Bronchial epithelial cell (primary cell): ENCODE measurements at regions not wholly inside any gene's neighbourhood (a gene's known extent, or its start where the extent isn't known, plus 50 kb on each side); places are given as distances from the start of the nearest gene placed in this dataset.
"Not testable (repeated sequence)": the region's sequence is repeated elsewhere in the genome, so short reads cannot be mapped to it uniquely, and the experiment has no call there.

Experiments
- DNase-seq: peaks from one replicate; pipeline ENCODE4 v3.0.0-alpha.2; 2010; ENCODE audit warnings: low read depth
- FAIRE-seq: peaks from 2 replicates; lab custom pipeline; 2011; peaks lifted over from hg19 to GRCh38; lab: Jason Lieb, UNC
- H3K27me3 ChIP-seq: 2 replicates; pipeline ENCODE4 v1.5.1; 2011; ENCODE audit warnings: low read length; ENCODE audit not compliant: control insufficient read depth, insufficient read depth
- H3K36me3 ChIP-seq: 2 replicates; pipeline ENCODE4 v1.5.1; 2011; ENCODE audit warnings: low read length; ENCODE audit not compliant: control insufficient read depth, insufficient read depth
- H3K4me3 ChIP-seq: 2 replicates; pipeline ENCODE4 v1.5.1; 2011; ENCODE audit warnings: mild to moderate bottlenecking, low read depth, low read length, control low read depth
- CTCF ChIP-seq: IDR thresholded peaks from 2 replicates; pipeline ENCODE4 v1.5.1; 2011; ENCODE audit warnings: mild to moderate bottlenecking, moderate library complexity, low read length, control low read depth, inconsistent platforms; ENCODE audit not compliant: insufficient read depth, severe bottlenecking

GRCh38 chr10:42690449-42691360 is 52.3 kb upstream of the ZNF33B start:
- Histone ChIP-seq H3K4me3 (no peak overlapping the region), H3K27me3 (no peaks in the 10 kb centered on the region), H3K36me3 (no peaks in the 10 kb centered on the region)
- FAIRE-seq (no peak), DNase-seq (no peak)
- TF ChIP-seq CTCF: no peak

- DNase-seq: no peak
- Histone ChIP-seq H3K36me3 (no peaks in the 10 kb centered on the region), H3K4me3 (no peak overlapping the region), H3K27me3 (no peaks in the 10 kb centered on the region)
- no peak for FAIRE-seq
- TF ChIP-seq CTCF: no peak
Measured at GRCh38 chr10:42691361-42692120, 53.2 kb upstream of the ZNF33B start.

- H3K27me3 ChIP-seq: no peaks in the 10 kb centered on the region
- H3K4me3 ChIP-seq: no peak overlapping the region
- FAIRE-seq (no peak), DNase-seq (no peak)
- H3K36me3 ChIP-seq: no peaks in the 10 kb centered on the region
- no peak for TF ChIP-seq CTCF
Measured at GRCh38 chr10:42697926-42698325, 59.6 kb upstream of the ZNF33B start.

GRCh38 chr10:42707234-42707633 is 68.9 kb upstream of the ZNF33B start:
- Histone ChIP-seq H3K27me3 (no peaks in the 10 kb centered on the region), H3K36me3 (no peaks in the 10 kb centered on the region), H3K4me3 (no peak overlapping the region)
- no peak for FAIRE-seq
- no peak for TF ChIP-seq CTCF
- DNase-seq: no peak

- H3K36me3 ChIP-seq, DNase-seq, H3K4me3 ChIP-seq, H3K27me3 ChIP-seq: not testable (repeated sequence)
- FAIRE-seq: peak; percentile 82
Measured at GRCh38 chr10:42719339-42719738, 63.3 kb upstream of the BMS1 start.

- H3K27me3 ChIP-seq: no peaks in the 10 kb centered on the region
- no peak overlapping the region for H3K4me3 ChIP-seq
- H3K36me3 ChIP-seq: no peaks in the 10 kb centered on the region
- no peak for TF ChIP-seq CTCF
- DNase-seq (no peak), FAIRE-seq (no peak)
Measured at GRCh38 chr10:42722575-42722974, 60.0 kb upstream of the BMS1 start.

- not testable (repeated sequence) for H3K36me3 ChIP-seq, H3K27me3 ChIP-seq, H3K4me3 ChIP-seq, DNase-seq, FAIRE-seq
Measured at GRCh38 chr10:42723549-42723948, 59.0 kb upstream of the BMS1 start.

- peak; percentile 36 for FAIRE-seq
Measured at GRCh38 chr10:42724660-42725059, 57.9 kb upstream of the BMS1 start.

More at GRCh38 chr10:42724660-42725059, 57.9 kb upstream of the BMS1 start:
- H3K4me3 ChIP-seq, H3K27me3 ChIP-seq, H3K36me3 ChIP-seq, DNase-seq: not testable (repeated sequence)
